ENCODE measurements at regions not wholly inside any gene's neighbourhood (a gene's known extent, or its start where the extent isn't known, plus 50 kb on each side); places are given as distances from the start of the nearest gene placed in this dataset.
"Not testable (repeated sequence)": the region's sequence is repeated elsewhere in the genome, so short reads cannot be mapped to it uniquely, and the experiment has no call there.

GRCh38 chr6:13874191-13874549, 50.6 kb upstream of the RNF182 start:
- DNase-seq (ENCODE audit: low read depth), result no peak

DNA sequence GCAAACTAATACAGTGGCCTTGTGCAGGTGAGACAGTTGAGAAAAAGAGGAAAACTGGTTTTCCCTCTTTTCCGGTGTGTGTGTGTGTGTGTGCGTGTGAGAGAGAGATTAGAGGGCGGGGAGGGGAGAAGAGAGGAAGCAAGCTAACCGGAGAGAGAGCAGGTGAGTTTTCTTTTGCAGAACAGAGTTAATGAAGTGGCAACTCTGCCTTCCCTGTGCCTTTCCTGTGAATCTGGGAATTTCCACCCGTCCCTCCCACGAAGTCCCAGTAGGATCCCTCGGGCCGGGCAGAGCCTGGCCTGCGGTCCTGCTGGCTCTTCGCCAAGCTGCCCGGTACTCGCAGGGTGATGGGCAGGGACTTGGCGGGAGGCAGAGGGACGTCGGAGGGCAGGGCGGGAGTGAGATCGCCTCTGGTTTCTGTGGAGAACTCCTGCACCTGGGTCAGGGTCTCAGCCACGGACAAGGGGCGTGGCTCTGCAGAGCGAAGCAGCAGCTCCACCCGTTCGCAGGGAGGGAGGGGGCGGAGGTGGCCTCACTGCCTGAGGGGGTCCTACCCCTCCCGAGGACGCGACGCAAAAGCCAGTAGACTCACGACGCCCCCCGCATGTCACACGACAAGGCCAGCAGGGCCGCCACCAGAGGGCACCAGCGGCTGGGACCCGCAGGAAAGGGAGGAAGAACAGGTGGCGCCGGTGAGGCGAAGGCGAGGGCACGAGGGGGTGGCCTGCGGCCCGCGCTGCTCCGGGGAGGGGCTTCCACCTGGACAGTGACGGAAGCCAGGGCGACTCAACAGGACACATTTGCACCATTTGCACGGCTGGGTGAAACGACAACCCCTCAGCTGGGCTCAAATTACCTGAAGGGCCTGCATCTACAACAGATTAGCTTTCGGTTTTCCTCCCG, 51.2 kb upstream of the RNF182 start:
- DNase-seq (ENCODE audit: low read depth), result peak; percentile 73

- DNase-seq (ENCODE audit: low read depth), result no peak
These were observed 52.1 kb upstream of the RNF182 start for GRCh38 chr6:13872681-13873080.

- not testable (repeated sequence) for DNase-seq (ENCODE audit: low read depth)
These were observed 52.7 kb upstream of the RNF182 start for GRCh38 chr6:13872006-13872405.

DNA sequence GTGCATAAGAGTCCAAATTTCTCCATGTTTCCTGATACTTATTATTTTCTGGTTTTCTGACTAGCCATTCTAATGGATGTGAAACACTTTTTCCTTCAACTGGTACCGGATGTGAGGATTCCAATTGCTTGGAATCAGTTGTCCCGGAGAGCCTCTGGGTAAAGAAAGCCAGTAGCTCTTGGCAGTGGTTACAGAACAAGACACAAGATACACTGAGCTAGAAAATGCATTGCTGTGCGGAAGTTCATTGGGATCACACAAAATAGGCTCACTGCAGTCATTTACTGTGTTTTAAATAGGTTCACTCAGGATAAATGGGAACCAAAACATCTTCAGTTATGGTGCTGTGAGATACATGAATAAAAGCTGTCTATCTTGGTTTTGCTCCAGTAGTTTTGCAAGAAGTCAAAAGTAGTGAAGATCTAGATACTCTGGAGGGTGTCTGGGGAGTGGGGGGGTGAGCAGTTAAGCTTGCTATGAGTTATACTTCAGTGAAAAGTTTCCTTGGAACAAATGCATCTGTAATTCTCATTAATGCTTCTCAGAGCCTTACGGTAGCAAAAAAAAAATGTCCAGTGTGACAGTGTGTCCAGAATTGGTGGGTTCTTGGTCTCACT, 54.4 kb upstream of the RNF182 start:
- no peak for DNase-seq (ENCODE audit: low read depth)

DNA sequence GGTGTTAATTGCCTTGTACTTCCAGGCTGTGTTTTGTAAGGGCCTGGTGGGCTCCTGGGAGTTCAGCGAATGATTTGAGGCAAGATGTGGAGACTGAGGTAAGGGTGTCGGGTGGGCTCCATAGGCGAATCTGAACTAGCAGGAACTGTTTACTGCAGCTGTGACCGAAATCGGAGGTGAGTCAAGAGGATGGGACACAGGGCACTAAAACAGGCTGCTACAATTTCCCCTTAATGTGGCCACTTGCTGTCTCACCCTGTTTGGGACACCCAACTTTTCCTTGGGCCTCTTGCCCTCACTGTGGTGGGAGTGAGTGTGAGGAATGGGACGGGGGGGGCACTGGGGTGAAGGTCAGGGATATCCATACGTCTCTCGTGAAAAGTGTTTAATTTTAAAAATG, 53.9 kb upstream of the MCUR1 start:
- DNase-seq (ENCODE audit: low read depth), result no peak

DNA sequence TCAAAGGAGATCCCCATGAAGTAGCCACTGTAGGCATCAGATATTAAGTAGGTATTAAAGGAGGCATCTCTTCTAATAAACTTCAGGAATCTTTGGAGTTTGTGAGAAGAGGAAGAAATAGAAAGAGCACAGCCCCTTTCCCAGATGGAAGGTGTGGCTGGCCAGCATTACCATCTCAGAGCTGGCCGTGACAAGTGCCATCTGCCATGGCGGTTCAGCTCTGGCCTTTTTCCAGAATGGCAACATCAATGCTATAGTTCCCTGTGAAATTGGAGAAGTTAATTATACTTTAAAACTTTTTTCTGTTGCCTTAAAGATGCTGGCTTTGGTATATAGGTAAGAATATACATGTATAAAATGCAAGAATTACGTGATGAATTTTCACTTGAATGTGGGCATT, 51.9 kb upstream of the MCUR1 start:
- no peak for DNase-seq (ENCODE audit: low read depth)

GRCh38 chr6:13865141-13865540, 50.8 kb upstream of the MCUR1 start:
- no peak for DNase-seq (ENCODE audit: low read depth)

DNA sequence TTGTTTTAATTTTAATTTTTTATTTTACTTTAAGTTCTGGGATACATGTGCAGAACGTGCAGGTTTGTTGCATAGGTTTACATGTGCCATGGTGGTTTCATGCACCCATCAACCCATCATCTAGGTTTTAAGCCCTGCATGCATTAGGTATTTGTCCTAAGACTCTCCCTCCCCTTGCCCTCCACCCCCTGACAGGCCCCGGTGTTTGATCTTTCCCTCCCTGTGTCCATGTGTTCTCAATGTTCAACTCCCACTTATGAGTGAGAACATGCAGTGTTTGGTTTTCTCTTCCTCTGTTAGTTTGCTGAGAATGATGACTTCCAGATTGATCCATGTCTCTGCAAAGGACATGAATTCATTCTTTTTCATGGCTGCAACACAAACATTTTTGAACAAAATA, 50.3 kb upstream of the MCUR1 start:
- not testable (repeated sequence) for DNase-seq (ENCODE audit: low read depth)

Measured in activated T-cell treated with anti-CD3 and anti-CD28 coated beads for 48 hours (primary cell).